ENCODE measurements at regions not wholly inside any gene's neighbourhood (a gene's known extent, or its start where the extent isn't known, plus 50 kb on each side); places are given as distances from the start of the nearest gene placed in this dataset.

DNA sequence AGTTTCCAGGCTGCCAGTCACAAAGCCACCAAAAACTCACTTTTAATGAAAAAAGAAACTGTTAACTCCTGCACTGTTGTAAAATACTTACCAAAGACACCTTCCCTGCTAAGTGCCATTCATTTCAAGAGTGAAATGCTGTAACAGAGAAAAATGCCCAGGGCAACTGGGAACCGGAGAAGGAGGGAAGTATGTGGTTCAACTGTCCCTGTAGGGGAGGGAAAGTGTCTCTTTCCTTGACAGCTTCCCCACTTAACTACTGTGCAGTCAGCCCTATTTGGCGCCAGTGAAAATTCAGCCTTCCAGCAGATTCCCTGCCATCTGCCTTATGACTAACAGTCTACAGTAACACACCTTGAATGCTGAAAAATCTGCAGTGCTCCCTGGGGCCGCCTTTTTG, 789.0 kb downstream of the DIAPH3 start:
- TF ChIP-seq, protein P1, sequence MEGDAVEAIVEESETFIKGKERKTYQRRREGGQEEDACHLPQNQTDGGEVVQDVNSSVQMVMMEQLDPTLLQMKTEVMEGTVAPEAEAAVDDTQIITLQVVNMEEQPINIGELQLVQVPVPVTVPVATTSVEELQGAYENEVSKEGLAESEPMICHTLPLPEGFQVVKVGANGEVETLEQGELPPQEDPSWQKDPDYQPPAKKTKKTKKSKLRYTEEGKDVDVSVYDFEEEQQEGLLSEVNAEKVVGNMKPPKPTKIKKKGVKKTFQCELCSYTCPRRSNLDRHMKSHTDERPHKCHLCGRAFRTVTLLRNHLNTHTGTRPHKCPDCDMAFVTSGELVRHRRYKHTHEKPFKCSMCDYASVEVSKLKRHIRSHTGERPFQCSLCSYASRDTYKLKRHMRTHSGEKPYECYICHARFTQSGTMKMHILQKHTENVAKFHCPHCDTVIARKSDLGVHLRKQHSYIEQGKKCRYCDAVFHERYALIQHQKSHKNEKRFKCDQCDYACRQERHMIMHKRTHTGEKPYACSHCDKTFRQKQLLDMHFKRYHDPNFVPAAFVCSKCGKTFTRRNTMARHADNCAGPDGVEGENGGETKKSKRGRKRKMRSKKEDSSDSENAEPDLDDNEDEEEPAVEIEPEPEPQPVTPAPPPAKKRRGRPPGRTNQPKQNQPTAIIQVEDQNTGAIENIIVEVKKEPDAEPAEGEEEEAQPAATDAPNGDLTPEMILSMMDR (IDR thresholded peaks at IDR 0.05), result no peak
- no peak for TF ChIP-seq EZH2 (IDR thresholded peaks at IDR 0.05; ENCODE audit: borderline replicate concordance, insufficient read depth, low read depth, low read length, poor library complexity, severe bottlenecking)
